Uterus (tissue), 2 donors: ENCODE measurements at regions not wholly inside any gene's neighbourhood (a gene's known extent, or its start where the extent isn't known, plus 50 kb on each side); places are given as distances from the start of the nearest gene placed in this dataset.

Source experiments
- POLR2A ChIP-seq, 2 donors: fragments of 450-650 bp; IDR thresholded peaks; one replicate each; pipeline ENCODE4 v1.6.1; 2016; ENCODE audit warnings: antibody characterized with exemption in 2 of 2, mild to moderate bottlenecking in 1 of 2, moderate library complexity in 1 of 2
- TF ChIP-seq, protein P1 (sequence below), 4 experiments: fragments of 200-600 bp in 2 of 4; fragments of 450-650 bp in 2 of 4; sonication (generic) in 2 of 4; IDR thresholded peaks; one replicate each; pipeline ENCODE4 v1.5.1; 2016 to 2019; ENCODE audit warnings: antibody characterized with exemption in 4 of 4, mild to moderate bottlenecking in 2 of 4, moderate library complexity in 1 of 4

DNA sequence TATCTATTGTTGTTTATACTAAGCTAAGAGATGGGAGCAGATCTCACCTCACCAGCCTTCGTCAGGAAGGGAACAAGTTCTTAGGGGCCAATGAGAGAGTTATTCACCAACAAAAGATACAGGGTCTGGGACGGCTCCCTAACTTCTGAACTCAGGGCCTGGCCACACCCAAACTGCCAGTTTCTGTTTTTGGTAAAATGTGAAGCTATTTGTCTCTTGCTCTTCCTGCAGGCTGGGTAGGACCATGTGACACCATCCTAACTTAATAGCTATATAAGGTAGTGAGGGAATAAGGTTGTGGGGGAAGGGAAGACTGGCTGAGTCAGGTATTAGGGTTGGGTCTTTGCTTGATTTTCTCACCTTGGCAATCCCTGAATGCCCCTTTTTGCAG lies 480.5 kb downstream of the KDM4C start:
- no peak for TF ChIP-seq POLR2A (IDR thresholded peaks at IDR 0.05)
- TF ChIP-seq, protein P1, sequence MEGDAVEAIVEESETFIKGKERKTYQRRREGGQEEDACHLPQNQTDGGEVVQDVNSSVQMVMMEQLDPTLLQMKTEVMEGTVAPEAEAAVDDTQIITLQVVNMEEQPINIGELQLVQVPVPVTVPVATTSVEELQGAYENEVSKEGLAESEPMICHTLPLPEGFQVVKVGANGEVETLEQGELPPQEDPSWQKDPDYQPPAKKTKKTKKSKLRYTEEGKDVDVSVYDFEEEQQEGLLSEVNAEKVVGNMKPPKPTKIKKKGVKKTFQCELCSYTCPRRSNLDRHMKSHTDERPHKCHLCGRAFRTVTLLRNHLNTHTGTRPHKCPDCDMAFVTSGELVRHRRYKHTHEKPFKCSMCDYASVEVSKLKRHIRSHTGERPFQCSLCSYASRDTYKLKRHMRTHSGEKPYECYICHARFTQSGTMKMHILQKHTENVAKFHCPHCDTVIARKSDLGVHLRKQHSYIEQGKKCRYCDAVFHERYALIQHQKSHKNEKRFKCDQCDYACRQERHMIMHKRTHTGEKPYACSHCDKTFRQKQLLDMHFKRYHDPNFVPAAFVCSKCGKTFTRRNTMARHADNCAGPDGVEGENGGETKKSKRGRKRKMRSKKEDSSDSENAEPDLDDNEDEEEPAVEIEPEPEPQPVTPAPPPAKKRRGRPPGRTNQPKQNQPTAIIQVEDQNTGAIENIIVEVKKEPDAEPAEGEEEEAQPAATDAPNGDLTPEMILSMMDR (IDR thresholded peaks at IDR 0.05) = no peak
